K562 (cell line): ENCODE measurements at regions not wholly inside any gene's neighbourhood (a gene's known extent, or its start where the extent isn't known, plus 50 kb on each side); places are given as distances from the start of the nearest gene placed in this dataset.
A peak's percentile ranks its signal among the peaks of the same experiment; 100 is the strongest.

Experiments used
- CBX1 ChIP-seq: sonication (generic); IDR thresholded peaks from 2 replicates; pipeline ENCODE4 v1.6.1; 2016; ENCODE audit warnings: antibody characterized with exemption, low read depth, mild to moderate bottlenecking
- HNRNPUL1 ChIP-seq: fragments of 200-400 bp; formaldehyde crosslinking; IDR thresholded peaks from 2 replicates; pipeline ENCODE4 v1.6.1; 2017; ENCODE audit warnings: low read length
- KAT2B ChIP-seq: IDR thresholded peaks from one replicate; pipeline ENCODE4 v1.6.1; 2012; ENCODE audit warnings: low read depth, mild to moderate bottlenecking, control low read depth, inconsistent platforms, low read length, moderate library complexity
- MTA2 ChIP-seq: fragments of 450-650 bp; IDR thresholded peaks from 2 replicates; pipeline ENCODE4 v1.6.1; 2016; ENCODE audit warnings: low read depth
- NR2F6 ChIP-seq: fragments of 450-650 bp; formaldehyde crosslinking; IDR thresholded peaks from 2 replicates; pipeline ENCODE4 v1.4.0; 2020; ENCODE audit warnings: mild to moderate bottlenecking
- PREB ChIP-seq: sonication (generic); formaldehyde crosslinking; IDR thresholded peaks from 2 replicates; pipeline ENCODE4 v1.8.1; 2023; ENCODE audit warnings: mild to moderate bottlenecking, missing genetic modification reagents
- PRPF4 ChIP-seq: fragments of 200-400 bp; formaldehyde crosslinking; IDR thresholded peaks from one replicate; pipeline ENCODE4 v1.6.1; 2017; ENCODE audit warnings: low read length, low read depth, mild to moderate bottlenecking; ENCODE audit not compliant: insufficient read depth, poor library complexity, severe bottlenecking
- SNIP1 ChIP-seq: fragments of 450-650 bp; IDR thresholded peaks from 2 replicates; pipeline ENCODE4 v1.7.1; 2017; ENCODE audit warnings: low read depth, mild to moderate bottlenecking
- TFAM ChIP-seq: fragments of 250-450 bp; sonication (Bioruptor Pico); conservative IDR thresholded peaks from 2 replicates; pipeline ENCODE4 v1.5.0; 2021; ENCODE audit warnings: mild to moderate bottlenecking, moderate library complexity
- THAP7 ChIP-seq: fragments of 250-450 bp; sonication (Bioruptor Pico); IDR thresholded peaks from 2 replicates; pipeline ENCODE4 v1.5.0; 2021
- TRIM25 ChIP-seq: fragments of 450-650 bp; IDR thresholded peaks from 2 replicates; pipeline ENCODE4 v1.7.0; 2016; ENCODE audit warnings: borderline replicate concordance
- ZBED1 ChIP-seq: IDR thresholded peaks from 2 replicates; pipeline ENCODE4 v1.6.1; 2014
- ZNF407 ChIP-seq: fragments of 450-650 bp; IDR thresholded peaks from 2 replicates; pipeline ENCODE4 v1.6.1; 2016; ENCODE audit warnings: low read depth
- TF ChIP-seq, protein P1 (sequence below), 2 experiments: fragments of 200-800 bp in 1 of 2; sonication (Bioruptor generic) in 1 of 2; sonication (generic) in 1 of 2; formaldehyde crosslinking in 1 of 2; IDR thresholded peaks in 1 of 2; conservative IDR thresholded peaks in 1 of 2; 2 replicates each; pipeline versions ENCODE4 v1.5.0 to v1.6.1; 2016 to 2020; ENCODE audit warnings: missing compliant biosample characterization in 1 of 2, missing genetic modification characterization in 1 of 2, missing genetic modification reagents in 1 of 2

DNA sequence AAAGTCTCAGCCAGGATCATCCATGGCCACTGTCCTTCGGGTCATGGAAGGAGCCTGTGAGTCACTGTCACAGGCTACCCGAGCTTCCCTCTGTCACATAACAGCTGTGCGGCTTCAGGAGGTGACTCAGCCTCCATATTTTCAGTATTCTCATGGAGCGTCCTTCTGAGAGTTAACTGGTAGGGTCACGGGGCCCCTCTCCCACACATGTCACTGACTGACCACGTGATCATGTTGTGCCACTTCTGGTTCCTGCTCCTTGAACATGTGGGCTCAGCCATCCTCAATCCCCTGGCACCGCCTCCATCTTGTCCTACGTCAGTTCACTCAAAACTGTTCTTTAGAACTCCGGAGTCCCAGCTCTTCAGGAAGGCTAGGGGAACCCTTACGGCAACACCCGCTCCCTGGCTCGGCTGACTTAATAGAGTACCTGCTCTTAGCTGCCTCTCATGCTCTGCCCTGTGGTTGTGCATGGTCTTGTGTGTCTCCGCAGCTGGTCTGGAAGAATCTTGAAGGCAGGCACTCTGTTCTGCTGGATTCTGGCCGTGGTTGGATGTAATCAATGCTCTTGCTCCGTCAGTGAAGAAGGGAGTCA lies 182.8 kb downstream of the ICE1 start (continued):
- TF ChIP-seq ZNF407 = no peak
- TF ChIP-seq TRIM25 = no peak
- no peak for TF ChIP-seq ZBED1
- no peak for TF ChIP-seq TFAM (CRISPR knock-in tag)
- TF ChIP-seq CBX1 = no peak
- no peak for TF ChIP-seq HNRNPUL1
- no peak for TF ChIP-seq PREB (CRISPR knock-in tag)
- TF ChIP-seq NR2F6 (CRISPR knock-in tag) = no peak
- no peak for TF ChIP-seq PRPF4
- no peak for TF ChIP-seq SNIP1
- TF ChIP-seq KAT2B = no peak
- no peak for TF ChIP-seq MTA2
- TF ChIP-seq THAP7 = no peak
- TF ChIP-seq, protein P1, sequence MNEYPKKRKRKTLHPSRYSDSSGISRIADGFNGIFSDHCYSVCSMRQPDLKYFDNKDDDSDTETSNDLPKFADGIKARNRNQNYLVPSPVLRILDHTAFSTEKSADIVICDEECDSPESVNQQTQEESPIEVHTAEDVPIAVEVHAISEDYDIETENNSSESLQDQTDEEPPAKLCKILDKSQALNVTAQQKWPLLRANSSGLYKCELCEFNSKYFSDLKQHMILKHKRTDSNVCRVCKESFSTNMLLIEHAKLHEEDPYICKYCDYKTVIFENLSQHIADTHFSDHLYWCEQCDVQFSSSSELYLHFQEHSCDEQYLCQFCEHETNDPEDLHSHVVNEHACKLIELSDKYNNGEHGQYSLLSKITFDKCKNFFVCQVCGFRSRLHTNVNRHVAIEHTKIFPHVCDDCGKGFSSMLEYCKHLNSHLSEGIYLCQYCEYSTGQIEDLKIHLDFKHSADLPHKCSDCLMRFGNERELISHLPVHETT (CRISPR knock-in tag; conservative IDR thresholded peaks at IDR 0.05 in 1 of 2, IDR thresholded peaks at IDR 0.05 in 1 of 2) = peak in 1 of 2 experiments; percentile 82; a peak in 1 of 4 replicates
